SKM-1 (cell line): ENCODE measurements at regions not wholly inside any gene's neighbourhood (a gene's known extent, or its start where the extent isn't known, plus 50 kb on each side); places are given as distances from the start of the nearest gene placed in this dataset.

Source experiments
- DNase-seq: peaks from one replicate; lab custom pipeline; 2025; ENCODE audit not compliant: unreplicated experiment; lab: John Stamatoyannopoulos, UW

GRCh38 chr10:118108194-118109026, 61.7 kb upstream of the RAB11FIP2 start:
- DNase-seq, result no peak

- no peak for DNase-seq
Measured at GRCh38 chr10:118107541-118107940, 60.8 kb upstream of the RAB11FIP2 start.

- DNase-seq, result no peak
Measured at GRCh38 chr10:118107040-118107439, 60.3 kb upstream of the RAB11FIP2 start.

- DNase-seq, result no peak
Measured at GRCh38 chr10:118106426-118106825, 59.7 kb upstream of the RAB11FIP2 start.

GRCh38 chr10:118102121-118102520, 55.4 kb upstream of the RAB11FIP2 start:
- DNase-seq, result no peak

GRCh38 chr10:118101501-118101900, 54.8 kb upstream of the RAB11FIP2 start:
- DNase-seq, result no peak
